Breast epithelium (tissue), 4 donors: ENCODE measurements at regions not wholly inside any gene's neighbourhood (a gene's known extent, or its start where the extent isn't known, plus 50 kb on each side); places are given as distances from the start of the nearest gene placed in this dataset.
"Not testable (repeated sequence)": the region's sequence is repeated elsewhere in the genome, so short reads cannot be mapped to it uniquely, and the experiment has no call there.

Source experiments
- DNase-seq, 2 donors: peaks; one replicate each; pipeline ENCODE4 v3.0.0-alpha.2; 2019; ENCODE audit warnings: low spot score in 2 of 2
- H3K27ac ChIP-seq, 2 donors: fragments of 200-600 bp; sonication (generic) in 1 of 2; one replicate each; pipeline ENCODE4 v1.5.1; 2016 to 2019; ENCODE audit warnings: mild to moderate bottlenecking in 1 of 2
- H3K27me3 ChIP-seq, 2 donors: fragments of 200-600 bp; sonication (generic) in 1 of 2; one replicate each; pipeline versions ENCODE4 v1.5.1 to v1.6.0; 2017 to 2019; ENCODE audit warnings: control low read depth in 1 of 2, mild to moderate bottlenecking in 1 of 2
- H3K36me3 ChIP-seq: fragments of 200-600 bp; one replicate; pipeline ENCODE4 v1.5.1; 2019
- H3K4me1 ChIP-seq, 2 donors: fragments of 200-600 bp; sonication (generic); one replicate each; pipeline ENCODE4 v1.5.1; 2016 to 2019; ENCODE audit warnings: control low read depth in 1 of 2
- H3K4me3 ChIP-seq, 3 donors: fragments of 200-600 bp; sonication (generic); 1 replicate in 2 of 3; 2 replicates in 1 of 3; pipeline ENCODE4 v1.5.1; 2016 to 2019; ENCODE audit warnings: mild to moderate bottlenecking in 3 of 3, moderate library complexity in 2 of 3
- H3K9me3 ChIP-seq, 2 donors: fragments of 200-600 bp; sonication (generic) in 1 of 2; one replicate each; pipeline ENCODE4 v1.5.1; 2016 to 2019; ENCODE audit warnings: control low read depth in 1 of 2
- POLR2A ChIP-seq: fragments of 450-650 bp; IDR thresholded peaks from one replicate; pipeline ENCODE4 v1.6.1; 2016; ENCODE audit warnings: antibody characterized with exemption, mild to moderate bottlenecking, moderate library complexity
- POLR2AphosphoS5 ChIP-seq, 3 donors: sonication (generic); formaldehyde crosslinking; IDR thresholded peaks; one replicate each; pipeline ENCODE4 v1.6.1; 2017; ENCODE audit warnings: antibody characterized with exemption in 3 of 3
- intact Hi-C: fragments of 100-400 bp; cut with DNase I; formaldehyde crosslinking; loops from one replicate; pipeline ENCODE4 v1.15.1; 2023; ENCODE audit warnings: low total_unique reads
- TF ChIP-seq, protein P1 (sequence below), 3 donors: fragments of 450-650 bp; IDR thresholded peaks; one replicate each; pipeline ENCODE4 v1.5.1; 2016 to 2017; ENCODE audit warnings: antibody characterized with exemption in 3 of 3, mild to moderate bottlenecking in 3 of 3, moderate library complexity in 3 of 3

DNA sequence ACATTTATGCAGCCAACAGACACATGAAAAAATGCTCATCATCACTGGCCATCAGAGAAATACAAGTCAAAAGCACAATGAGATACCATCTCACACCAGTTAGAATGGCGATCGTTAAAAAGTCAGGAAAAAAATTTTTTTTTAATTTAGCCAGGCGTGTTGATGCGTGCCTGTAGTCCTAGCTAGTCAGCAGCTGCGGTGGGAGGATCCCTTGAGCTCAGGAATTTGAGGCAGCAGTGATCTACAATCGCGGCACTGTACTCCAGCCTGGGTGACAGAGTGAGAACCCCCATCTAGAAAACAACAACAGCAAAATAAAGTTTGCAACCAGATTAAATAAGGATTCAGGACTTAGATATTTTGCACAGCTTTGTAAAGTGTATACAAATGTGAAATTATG lies 65.7 kb upstream of the ALG13 start:
- no peak for DNase-seq
- H3K27ac ChIP-seq, result no peak overlapping the region
- H3K4me1 ChIP-seq, result no peaks in the 10 kb centered on the region
- TF ChIP-seq POLR2AphosphoS5 (IDR thresholded peaks at IDR 0.05), result no peak
- TF ChIP-seq POLR2A, result no peak
- TF ChIP-seq, protein P1, sequence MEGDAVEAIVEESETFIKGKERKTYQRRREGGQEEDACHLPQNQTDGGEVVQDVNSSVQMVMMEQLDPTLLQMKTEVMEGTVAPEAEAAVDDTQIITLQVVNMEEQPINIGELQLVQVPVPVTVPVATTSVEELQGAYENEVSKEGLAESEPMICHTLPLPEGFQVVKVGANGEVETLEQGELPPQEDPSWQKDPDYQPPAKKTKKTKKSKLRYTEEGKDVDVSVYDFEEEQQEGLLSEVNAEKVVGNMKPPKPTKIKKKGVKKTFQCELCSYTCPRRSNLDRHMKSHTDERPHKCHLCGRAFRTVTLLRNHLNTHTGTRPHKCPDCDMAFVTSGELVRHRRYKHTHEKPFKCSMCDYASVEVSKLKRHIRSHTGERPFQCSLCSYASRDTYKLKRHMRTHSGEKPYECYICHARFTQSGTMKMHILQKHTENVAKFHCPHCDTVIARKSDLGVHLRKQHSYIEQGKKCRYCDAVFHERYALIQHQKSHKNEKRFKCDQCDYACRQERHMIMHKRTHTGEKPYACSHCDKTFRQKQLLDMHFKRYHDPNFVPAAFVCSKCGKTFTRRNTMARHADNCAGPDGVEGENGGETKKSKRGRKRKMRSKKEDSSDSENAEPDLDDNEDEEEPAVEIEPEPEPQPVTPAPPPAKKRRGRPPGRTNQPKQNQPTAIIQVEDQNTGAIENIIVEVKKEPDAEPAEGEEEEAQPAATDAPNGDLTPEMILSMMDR (IDR thresholded peaks at IDR 0.05), result no peak
- H3K27me3 ChIP-seq, result peaks cover 0 to 31% of the 10 kb centered on the region in 2 donors
- intact Hi-C loops, result loop anchor here (5.0 kb wide), 1 partner anchor 297 kb away; no protein-coding TSS in a partner anchor
- no peaks in the 10 kb centered on the region for H3K9me3 ChIP-seq
- H3K4me3 ChIP-seq, result no peak overlapping the region
- no peaks in the 10 kb centered on the region for H3K36me3 ChIP-seq

DNA sequence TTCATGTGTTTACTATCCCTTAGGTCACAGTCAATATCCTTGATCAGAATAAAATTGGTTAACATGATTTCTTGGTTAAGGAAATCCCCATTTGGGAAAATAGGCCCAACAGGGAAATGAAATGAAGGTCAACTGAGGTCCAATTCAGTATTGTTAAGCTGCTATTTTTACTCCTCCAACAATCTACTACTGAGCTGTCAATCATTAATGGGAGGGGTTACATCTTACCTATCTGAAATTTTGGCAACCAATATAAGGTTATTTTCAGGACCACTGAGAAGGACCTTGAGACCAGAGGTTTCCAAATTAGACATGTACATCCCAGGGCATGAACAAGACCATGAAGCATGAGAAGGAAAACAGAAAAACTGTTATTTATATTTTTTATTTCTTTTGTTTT lies 64.2 kb upstream of the ALG13 start:
- no peak overlapping the region for H3K4me3 ChIP-seq
- H3K27me3 ChIP-seq, result peaks cover 0 to 20% of the 10 kb centered on the region in 2 donors
- TF ChIP-seq, protein P1 (IDR thresholded peaks at IDR 0.05), result no peak
- TF ChIP-seq POLR2A, result no peak

DNA sequence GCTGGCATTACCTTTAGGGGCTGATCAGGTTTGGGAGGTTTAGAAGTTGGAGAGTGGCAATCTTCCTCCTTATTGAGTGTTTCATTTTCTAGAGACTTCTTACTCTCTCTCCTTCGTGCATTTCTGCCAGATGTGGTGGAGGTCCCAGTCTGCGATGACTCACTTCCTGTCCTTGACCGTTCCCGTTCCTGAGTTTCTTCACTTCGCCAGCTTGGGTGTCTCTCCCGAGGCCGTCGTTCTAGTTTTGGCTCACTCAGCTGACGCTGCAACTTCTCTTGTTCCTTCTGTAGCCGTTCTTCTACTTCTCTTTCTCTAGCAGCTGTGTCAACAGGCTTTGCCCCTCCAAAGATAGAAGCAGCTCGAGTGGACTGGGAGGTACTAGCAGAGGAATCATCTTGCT lies 60.9 kb upstream of the ALG13 start:
- H3K36me3 ChIP-seq, H3K27ac ChIP-seq, H3K4me3 ChIP-seq, intact Hi-C loops, H3K27me3 ChIP-seq, H3K4me1 ChIP-seq, H3K9me3 ChIP-seq, DNase-seq: not testable (repeated sequence)

More for the DNA sequence above, 64.2 kb upstream of the ALG13 start:
- intact Hi-C loops, result loop anchor here (5.0 kb wide), 1 partner anchor 296 kb away; no protein-coding TSS in a partner anchor
- no peak for DNase-seq
- Histone ChIP-seq H3K4me1 (no peaks in the 10 kb centered on the region), H3K27ac (no peak overlapping the region), H3K9me3 (no peaks in the 10 kb centered on the region), H3K36me3 (no peaks in the 10 kb centered on the region)

DNA sequence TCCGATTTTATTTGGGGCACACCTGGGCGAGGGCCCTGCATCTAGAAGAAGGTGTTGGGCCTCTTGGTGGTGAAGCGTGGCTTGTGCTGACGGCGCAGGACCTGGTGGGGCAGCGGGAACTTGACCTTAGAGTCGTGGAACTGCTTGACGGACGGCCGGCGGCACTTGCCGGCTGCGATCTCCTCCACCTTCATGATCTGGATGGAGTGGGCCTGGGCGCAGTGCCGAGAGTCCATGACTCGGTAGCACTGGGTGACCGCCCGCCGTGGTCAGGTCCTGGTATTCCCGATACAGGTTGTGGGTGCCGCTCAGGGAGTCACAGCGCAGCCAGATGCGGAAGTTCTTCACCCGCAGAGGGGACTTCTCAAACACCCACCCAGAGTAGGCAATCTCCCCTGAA lies 56.8 kb upstream of the ALG13 start:
- no peaks in the 10 kb centered on the region for H3K4me1 ChIP-seq
- peaks cover 0 to 6% of the 10 kb centered on the region in 2 donors for H3K27me3 ChIP-seq
- intact Hi-C loops, result no loop called here
- H3K36me3 ChIP-seq, result no peaks in the 10 kb centered on the region
- no peak overlapping the region for H3K4me3 ChIP-seq
- no peaks in the 10 kb centered on the region for H3K9me3 ChIP-seq
- no peak for DNase-seq
- H3K27ac ChIP-seq, result no peak overlapping the region
- TF ChIP-seq, protein P1 (IDR thresholded peaks at IDR 0.05), result no peak
- TF ChIP-seq POLR2A (no peak), POLR2AphosphoS5 (IDR thresholded peaks at IDR 0.05) (no peak)

DNA sequence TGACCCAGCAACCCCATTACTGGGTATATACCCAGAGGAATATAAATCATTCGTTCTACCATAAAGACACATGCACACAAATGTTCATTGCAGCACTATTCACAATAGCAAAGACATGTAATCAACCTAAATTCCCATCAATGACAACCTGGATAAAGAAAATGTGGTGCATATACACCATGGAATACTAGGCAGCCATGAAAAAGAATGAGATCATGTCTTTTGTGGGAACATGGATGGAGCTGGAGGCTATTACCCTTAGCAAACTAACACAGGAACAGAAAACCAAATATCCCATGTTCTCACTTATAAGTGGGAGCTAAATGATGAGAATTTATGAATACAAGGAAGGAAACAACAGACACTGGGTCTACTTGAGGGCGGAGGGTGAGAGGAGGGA lies 53.7 kb upstream of the ALG13 start:
- H3K4me1 ChIP-seq, H3K4me3 ChIP-seq, H3K9me3 ChIP-seq, H3K27me3 ChIP-seq, DNase-seq, intact Hi-C loops, H3K27ac ChIP-seq, H3K36me3 ChIP-seq: not testable (repeated sequence)
